Parathyroid adenoma (tissue), 2 donors: ENCODE measurements at regions not wholly inside any gene's neighbourhood (a gene's known extent, or its start where the extent isn't known, plus 50 kb on each side); places are given as distances from the start of the nearest gene placed in this dataset.

Experiments used
- H2AFZ ChIP-seq: fragments of 300-600 bp; sonication (generic); one replicate; pipeline ENCODE4 v1.7.0; 2017; ENCODE audit warnings: antibody characterized with exemption, mild to moderate bottlenecking
- H3K27ac ChIP-seq: fragments of 300-600 bp; sonication (generic); one replicate; pipeline ENCODE4 v1.7.0; 2017
- H3K27me3 ChIP-seq: fragments of 300-600 bp; sonication (generic); one replicate; pipeline ENCODE4 v1.7.0; 2017; ENCODE audit warnings: low read length; ENCODE audit not compliant: control insufficient read depth, insufficient read depth
- H3K36me3 ChIP-seq: fragments of 300-600 bp; sonication (generic); one replicate; pipeline ENCODE4 v1.7.0; 2017; ENCODE audit warnings: low read length; ENCODE audit not compliant: control insufficient read depth, insufficient read depth
- H3K4me1 ChIP-seq: fragments of 300-600 bp; sonication (generic); one replicate; pipeline ENCODE4 v1.7.0; 2017; ENCODE audit warnings: control low read depth
- H3K4me2 ChIP-seq: fragments of 300-600 bp; sonication (generic); one replicate; pipeline ENCODE4 v1.7.0; 2017; ENCODE audit warnings: low read length
- H3K4me3 ChIP-seq: fragments of 300-600 bp; sonication (generic); one replicate; pipeline ENCODE4 v1.7.0; 2017; ENCODE audit warnings: low read depth, low read length
- H3K79me2 ChIP-seq: fragments of 300-600 bp; sonication (generic); one replicate; pipeline ENCODE4 v1.7.0; 2017; ENCODE audit warnings: control low read depth
- H3K9ac ChIP-seq: fragments of 300-600 bp; sonication (generic); one replicate; pipeline ENCODE4 v1.7.0; 2017; ENCODE audit warnings: mild to moderate bottlenecking
- H3K9me3 ChIP-seq: fragments of 300-600 bp; sonication (generic); one replicate; pipeline ENCODE4 v1.7.0; 2017; ENCODE audit warnings: low read length; ENCODE audit not compliant: control insufficient read depth
- TF ChIP-seq, protein P1 (sequence below): fragments of 300-600 bp; sonication (generic); IDR thresholded peaks from one replicate; pipeline ENCODE4 v1.7.0; 2017; ENCODE audit warnings: antibody characterized with exemption, mild to moderate bottlenecking
- donor health status: primary hyperparathyroidism.

DNA sequence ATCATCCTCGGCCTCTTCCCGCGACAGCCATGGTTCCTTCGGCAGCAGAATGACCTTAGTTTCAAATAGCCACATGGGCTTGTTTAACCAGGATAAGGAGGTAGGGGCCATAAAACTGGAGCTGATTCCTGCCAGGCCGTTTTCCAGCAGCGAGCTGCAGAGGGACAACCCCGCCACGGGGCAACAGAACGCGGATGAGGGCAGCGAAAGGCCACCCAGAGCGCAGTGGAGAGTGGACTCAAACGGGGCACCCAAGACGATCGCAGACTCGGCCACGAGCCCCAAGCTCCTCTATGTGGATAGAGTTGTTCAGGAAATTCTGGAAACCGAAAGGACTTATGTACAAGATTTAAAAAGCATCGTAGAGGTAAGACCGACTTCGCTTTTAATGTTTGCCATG, 131.8 kb upstream of the MTHFD1L start:
- no peaks in the 10 kb centered on the region for H3K36me3 ChIP-seq
- peaks cover 56% of the 10 kb centered on the region for H3K79me2 ChIP-seq
- no peak overlapping the region for H3K4me2 ChIP-seq

GRCh38 chr6:150734235-150734634, 131.3 kb upstream of the MTHFD1L start:
- peaks cover 58% of the 10 kb centered on the region for H3K79me2 ChIP-seq
- H3K9me3 ChIP-seq = no peaks in the 10 kb centered on the region
- no peak overlapping the region for H3K4me2 ChIP-seq
- no peak overlapping the region for H3K27ac ChIP-seq
- H3K27me3 ChIP-seq = no peaks in the 10 kb centered on the region
- H3K9ac ChIP-seq = no peak overlapping the region
- peaks cover 5% of the 10 kb centered on the region for H3K4me1 ChIP-seq
- H3K36me3 ChIP-seq = no peaks in the 10 kb centered on the region
- no peak overlapping the region for H3K4me3 ChIP-seq
- no peak overlapping the region for H2AFZ ChIP-seq
- TF ChIP-seq, protein P1, sequence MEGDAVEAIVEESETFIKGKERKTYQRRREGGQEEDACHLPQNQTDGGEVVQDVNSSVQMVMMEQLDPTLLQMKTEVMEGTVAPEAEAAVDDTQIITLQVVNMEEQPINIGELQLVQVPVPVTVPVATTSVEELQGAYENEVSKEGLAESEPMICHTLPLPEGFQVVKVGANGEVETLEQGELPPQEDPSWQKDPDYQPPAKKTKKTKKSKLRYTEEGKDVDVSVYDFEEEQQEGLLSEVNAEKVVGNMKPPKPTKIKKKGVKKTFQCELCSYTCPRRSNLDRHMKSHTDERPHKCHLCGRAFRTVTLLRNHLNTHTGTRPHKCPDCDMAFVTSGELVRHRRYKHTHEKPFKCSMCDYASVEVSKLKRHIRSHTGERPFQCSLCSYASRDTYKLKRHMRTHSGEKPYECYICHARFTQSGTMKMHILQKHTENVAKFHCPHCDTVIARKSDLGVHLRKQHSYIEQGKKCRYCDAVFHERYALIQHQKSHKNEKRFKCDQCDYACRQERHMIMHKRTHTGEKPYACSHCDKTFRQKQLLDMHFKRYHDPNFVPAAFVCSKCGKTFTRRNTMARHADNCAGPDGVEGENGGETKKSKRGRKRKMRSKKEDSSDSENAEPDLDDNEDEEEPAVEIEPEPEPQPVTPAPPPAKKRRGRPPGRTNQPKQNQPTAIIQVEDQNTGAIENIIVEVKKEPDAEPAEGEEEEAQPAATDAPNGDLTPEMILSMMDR = no peak

More for the DNA sequence above, 131.8 kb upstream of the MTHFD1L start:
- Histone ChIP-seq H3K4me1 (peaks cover 5% of the 10 kb centered on the region), H3K9ac (no peak overlapping the region), H3K9me3 (no peaks in the 10 kb centered on the region), H3K27me3 (no peaks in the 10 kb centered on the region), H2AFZ (no peak overlapping the region), H3K27ac (no peak overlapping the region), H3K4me3 (no peak overlapping the region)
- TF ChIP-seq, protein P1 = no peak

DNA sequence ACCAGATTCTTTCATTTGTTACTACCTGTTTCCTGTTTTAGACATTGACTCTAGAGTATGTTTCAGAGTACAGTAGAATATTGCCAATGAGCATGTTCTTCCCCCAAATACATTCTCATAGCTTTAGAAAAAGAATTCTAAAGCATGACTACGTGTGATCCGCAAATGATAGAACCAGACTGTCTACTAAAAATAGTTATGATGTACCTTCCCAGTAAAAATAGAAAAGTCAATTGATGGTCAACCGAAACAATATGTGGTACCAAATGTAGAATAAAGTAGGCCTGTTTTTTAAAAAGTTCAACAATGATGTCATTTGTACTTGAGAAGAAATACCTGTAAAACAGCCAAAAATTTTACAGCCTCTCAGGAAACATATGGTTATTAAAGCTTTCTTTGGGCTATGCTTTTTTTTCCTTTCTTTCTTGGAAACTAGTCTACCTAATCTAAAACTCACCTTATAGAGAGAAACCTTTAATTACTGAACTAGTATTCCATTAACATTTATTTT, 130.1 kb upstream of the MTHFD1L start:
- H3K36me3 ChIP-seq = no peaks in the 10 kb centered on the region
- no peak overlapping the region for H2AFZ ChIP-seq
- no peak overlapping the region for H3K4me2 ChIP-seq
- H3K9me3 ChIP-seq = no peaks in the 10 kb centered on the region
- H3K4me3 ChIP-seq = no peak overlapping the region
- H3K79me2 ChIP-seq = peaks cover 58% of the 10 kb centered on the region
- TF ChIP-seq, protein P1 = no peak
- no peak overlapping the region for H3K27ac ChIP-seq
- H3K4me1 ChIP-seq = peaks cover 12% of the 10 kb centered on the region
- H3K9ac ChIP-seq = no peak overlapping the region
- no peaks in the 10 kb centered on the region for H3K27me3 ChIP-seq

- Histone ChIP-seq H3K4me1 (peaks cover 14% of the 10 kb centered on the region), H3K4me2 (no peak overlapping the region), H3K4me3 (no peak overlapping the region), H3K79me2 (peaks cover 62% of the 10 kb centered on the region), H2AFZ (no peak overlapping the region), H3K9me3 (no peaks in the 10 kb centered on the region), H3K27ac (no peak overlapping the region), H3K36me3 (no peaks in the 10 kb centered on the region), H3K9ac (no peak overlapping the region), H3K27me3 (no peaks in the 10 kb centered on the region)
- TF ChIP-seq, protein P1 = no peak
Observed at GRCh38 chr6:150738092-150738629, 127.3 kb upstream of the MTHFD1L start.

DNA sequence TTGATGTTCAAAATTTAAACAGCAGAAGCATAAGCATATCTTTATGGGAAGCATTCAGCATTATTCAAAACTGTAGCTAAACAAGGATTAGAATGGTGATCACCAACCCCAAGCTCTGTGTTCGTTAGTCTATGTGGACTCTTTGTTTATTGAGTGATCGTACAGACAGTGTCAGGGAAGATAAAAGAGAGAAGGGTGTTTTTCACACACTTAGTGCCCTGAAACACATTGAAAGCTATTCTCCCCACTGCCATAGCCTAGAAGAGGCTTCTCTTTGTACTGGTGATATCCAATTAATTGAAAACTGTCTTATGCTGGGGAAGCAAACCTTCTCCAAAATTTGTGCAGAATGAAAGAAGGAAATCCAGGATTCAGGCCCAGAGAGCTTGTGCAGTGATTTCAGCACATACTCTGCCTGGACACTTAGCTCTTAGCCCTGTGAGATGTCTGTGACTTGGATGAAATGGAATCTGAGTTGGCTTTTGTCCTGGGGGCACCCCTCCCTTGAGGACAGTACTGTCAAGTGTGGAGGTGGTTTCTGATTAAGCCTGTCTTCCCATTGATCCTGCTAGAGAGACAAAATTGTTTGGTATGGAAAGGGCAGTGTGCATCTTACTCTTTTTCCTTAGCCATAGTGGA, 125.7 kb upstream of the MTHFD1L start:
- Histone ChIP-seq H3K27ac (no peak overlapping the region), H3K9ac (no peak overlapping the region), H3K4me2 (no peak overlapping the region), H3K4me1 (peaks cover 14% of the 10 kb centered on the region), H2AFZ (no peak overlapping the region), H3K4me3 (no peak overlapping the region), H3K36me3 (no peaks in the 10 kb centered on the region), H3K27me3 (no peaks in the 10 kb centered on the region), H3K79me2 (peaks cover 67% of the 10 kb centered on the region), H3K9me3 (no peaks in the 10 kb centered on the region)
- TF ChIP-seq, protein P1 = no peak
